ENCODE measurements at regions not wholly inside any gene's neighbourhood (a gene's known extent, or its start where the extent isn't known, plus 50 kb on each side); places are given as distances from the start of the nearest gene placed in this dataset.

DNA sequence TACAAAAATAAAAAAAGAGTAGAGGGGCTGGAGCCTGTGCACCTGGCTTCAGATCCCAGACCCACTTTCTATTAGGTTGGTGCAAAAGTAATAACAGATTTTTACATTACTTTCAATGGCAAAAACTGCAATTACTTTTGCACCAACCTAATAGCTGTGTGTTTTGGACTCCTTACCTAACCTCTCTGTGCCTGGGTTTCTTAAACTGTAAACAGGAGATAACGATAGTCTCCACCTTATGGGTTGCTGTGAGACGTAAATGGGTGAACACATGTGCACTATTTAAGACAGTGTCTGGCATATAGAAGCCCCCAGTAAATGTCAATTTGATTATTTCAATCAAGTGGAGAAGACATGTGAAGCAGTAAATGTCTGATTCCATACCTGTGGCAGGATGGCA, 89.7 kb downstream of the TFAP2C start:
- TF ChIP-seq, protein P1, sequence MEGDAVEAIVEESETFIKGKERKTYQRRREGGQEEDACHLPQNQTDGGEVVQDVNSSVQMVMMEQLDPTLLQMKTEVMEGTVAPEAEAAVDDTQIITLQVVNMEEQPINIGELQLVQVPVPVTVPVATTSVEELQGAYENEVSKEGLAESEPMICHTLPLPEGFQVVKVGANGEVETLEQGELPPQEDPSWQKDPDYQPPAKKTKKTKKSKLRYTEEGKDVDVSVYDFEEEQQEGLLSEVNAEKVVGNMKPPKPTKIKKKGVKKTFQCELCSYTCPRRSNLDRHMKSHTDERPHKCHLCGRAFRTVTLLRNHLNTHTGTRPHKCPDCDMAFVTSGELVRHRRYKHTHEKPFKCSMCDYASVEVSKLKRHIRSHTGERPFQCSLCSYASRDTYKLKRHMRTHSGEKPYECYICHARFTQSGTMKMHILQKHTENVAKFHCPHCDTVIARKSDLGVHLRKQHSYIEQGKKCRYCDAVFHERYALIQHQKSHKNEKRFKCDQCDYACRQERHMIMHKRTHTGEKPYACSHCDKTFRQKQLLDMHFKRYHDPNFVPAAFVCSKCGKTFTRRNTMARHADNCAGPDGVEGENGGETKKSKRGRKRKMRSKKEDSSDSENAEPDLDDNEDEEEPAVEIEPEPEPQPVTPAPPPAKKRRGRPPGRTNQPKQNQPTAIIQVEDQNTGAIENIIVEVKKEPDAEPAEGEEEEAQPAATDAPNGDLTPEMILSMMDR (IDR thresholded peaks at IDR 0.05; ENCODE audit: poor library complexity) = no peak
- no peak for TF ChIP-seq EZH2 (IDR thresholded peaks at IDR 0.05; ENCODE audit: borderline replicate concordance)
- TF ChIP-seq EZH2phosphoT487 (IDR thresholded peaks at IDR 0.05; ENCODE audit: low read depth, severe bottlenecking, unreplicated experiment) = no peak
